Keratinocyte (primary cell): ENCODE measurements at regions not wholly inside any gene's neighbourhood (a gene's known extent, or its start where the extent isn't known, plus 50 kb on each side); places are given as distances from the start of the nearest gene placed in this dataset.

ENCODE experiments used
- DNase-seq: peaks from one replicate; pipeline ENCODE4 v3.0.0-alpha.2; 2011; ENCODE audit warnings: low read depth, missing footprints, low spot score
- FAIRE-seq: peaks from 2 replicates; lab custom pipeline; 2011; peaks lifted over from hg19 to GRCh38; lab: Jason Lieb, UNC
- H2AFZ ChIP-seq: 2 replicates; pipeline ENCODE4 v1.6.0; 2012; ENCODE audit warnings: low read length, control low read depth, inconsistent platforms; ENCODE audit not compliant: control insufficient read depth
- H3K27ac ChIP-seq: 2 replicates; pipeline ENCODE4 v1.5.1; 2011; ENCODE audit warnings: low read length; ENCODE audit not compliant: control insufficient read depth, insufficient read depth
- H3K27me3 ChIP-seq: 3 replicates; pipeline ENCODE4 v1.6.0; 2011; ENCODE audit warnings: low read length; ENCODE audit not compliant: control insufficient read depth, insufficient read depth; ENCODE audit errors: extremely low read depth
- H3K36me3 ChIP-seq, 2 experiments: 2 replicates in 1 of 2; 3 replicates in 1 of 2; pipeline ENCODE4 v1.5.1; 2011; ENCODE audit warnings: low read length in 2 of 2, mild to moderate bottlenecking in 1 of 2; ENCODE audit not compliant: control insufficient read depth in 2 of 2, insufficient read depth in 2 of 2; ENCODE audit errors: extremely low read depth in 1 of 2
- H3K4me1 ChIP-seq: 3 replicates; pipeline ENCODE4 v1.5.1; 2011; ENCODE audit warnings: low read length; ENCODE audit not compliant: control insufficient read depth, insufficient read depth; ENCODE audit errors: extremely low read depth
- H3K4me2 ChIP-seq: 3 replicates; pipeline ENCODE4 v1.6.0; 2011; ENCODE audit warnings: low read depth, low read length; ENCODE audit not compliant: control insufficient read depth, insufficient read depth; ENCODE audit errors: extremely low read depth
- H3K4me3 ChIP-seq, 3 experiments: fragments of 200-600 bp in 1 of 3; sonication (generic) in 1 of 3; 2 replicates in 2 of 3; 3 replicates in 1 of 3; pipeline ENCODE4 v1.5.1; 2011 to 2016; ENCODE audit warnings: low read length in 3 of 3, mild to moderate bottlenecking in 3 of 3, control low read depth in 2 of 3, inconsistent platforms in 1 of 3, low read depth in 1 of 3, mixed read lengths in 1 of 3, mixed run types in 1 of 3, moderate library complexity in 1 of 3; ENCODE audit not compliant: control insufficient read depth in 2 of 3, insufficient read depth in 2 of 3; ENCODE audit errors: extremely low read depth in 1 of 3
- H3K79me2 ChIP-seq: 2 replicates; pipeline ENCODE4 v1.6.0; 2012; ENCODE audit warnings: low read length; ENCODE audit not compliant: control insufficient read depth, insufficient read depth
- H3K9ac ChIP-seq: 3 replicates; pipeline ENCODE4 v1.6.0; 2011; ENCODE audit warnings: low read length; ENCODE audit not compliant: control insufficient read depth, insufficient read depth; ENCODE audit errors: extremely low read depth
- H3K9me1 ChIP-seq: 3 replicates; pipeline ENCODE4 v1.6.0; 2011; ENCODE audit warnings: low read length; ENCODE audit not compliant: control insufficient read depth, insufficient read depth; ENCODE audit errors: extremely low read depth
- H3K9me3 ChIP-seq: 2 replicates; pipeline ENCODE4 v1.5.1; 2012; ENCODE audit warnings: low read depth, low read length; ENCODE audit not compliant: control insufficient read depth
- H4K20me1 ChIP-seq: 3 replicates; pipeline ENCODE4 v1.6.0; 2011; ENCODE audit warnings: low read length; ENCODE audit not compliant: control insufficient read depth, insufficient read depth; ENCODE audit errors: extremely low read depth
- CTCF ChIP-seq, 3 experiments: IDR thresholded peaks in 1 of 3; conservative IDR thresholded peaks in 1 of 3; optimal IDR thresholded peaks in 1 of 3; 2 replicates in 2 of 3; 3 replicates in 1 of 3; pipeline versions ENCODE3 to v1.5.1; 2011; ENCODE audit warnings: low read length in 3 of 3, mild to moderate bottlenecking in 3 of 3, moderate library complexity in 2 of 3, control low read depth in 1 of 3, inconsistent platforms in 1 of 3; ENCODE audit not compliant: insufficient read depth in 2 of 3; ENCODE audit errors: extremely low read depth in 1 of 3
- EZH2 ChIP-seq: IDR thresholded peaks from one replicate; pipeline ENCODE4 v1.6.1; 2012; ENCODE audit warnings: inconsistent platforms, mild to moderate bottlenecking, low read length, moderate library complexity
- dilution Hi-C: fragments of 300-500 bp; cut with MboI; formaldehyde crosslinking; loops from one replicate; pipeline ENCODE4 v1.7.0; 2020; ENCODE audit warnings: low sequenced_read_pairs; ENCODE audit not compliant: extremely low pct_ligation_motif_present

GRCh38 chr13:34070544-34071303, 252.8 kb downstream of the RFC3 start:
- H3K4me3 ChIP-seq, result no peak overlapping the region
- no peak for TF ChIP-seq EZH2
- no peak for TF ChIP-seq CTCF (optimal IDR thresholded peaks at IDR 0.05 in 1 of 3, IDR thresholded peaks at IDR 0.05 in 1 of 3, conservative IDR thresholded peaks at IDR 0.05 in 1 of 3; ENCODE audit: extremely low read depth in 1 of 3, insufficient read depth in 2 of 3, low read length in 3 of 3)
- H3K36me3 ChIP-seq, result no peaks in the 10 kb centered on the region
- dilution Hi-C loops, result no loop called here
- no peaks in the 10 kb centered on the region for H4K20me1 ChIP-seq
- no peak overlapping the region for H3K4me2 ChIP-seq
- DNase-seq (no peak), FAIRE-seq (no peak)
- H3K9me1 ChIP-seq, result no peaks in the 10 kb centered on the region
- no peaks in the 10 kb centered on the region for H3K27me3 ChIP-seq
- H2AFZ ChIP-seq, result no peak overlapping the region
- no peak overlapping the region for H3K9ac ChIP-seq
- no peaks in the 10 kb centered on the region for H3K9me3 ChIP-seq
- no peak overlapping the region for H3K27ac ChIP-seq
- H3K79me2 ChIP-seq, result no peaks in the 10 kb centered on the region
- peaks cover 18% of the 10 kb centered on the region for H3K4me1 ChIP-seq

- H3K4me2 ChIP-seq, result no peak overlapping the region
- H3K27ac ChIP-seq, result no peak overlapping the region
- TF ChIP-seq EZH2 (no peak), CTCF (optimal IDR thresholded peaks at IDR 0.05 in 1 of 3, IDR thresholded peaks at IDR 0.05 in 1 of 3, conservative IDR thresholded peaks at IDR 0.05 in 1 of 3; ENCODE audit: extremely low read depth in 1 of 3, insufficient read depth in 2 of 3, low read length in 3 of 3) (no peak)
- no peak for FAIRE-seq
- no peak overlapping the region for H3K9ac ChIP-seq
- no peaks in the 10 kb centered on the region for H3K9me3 ChIP-seq
- H3K4me3 ChIP-seq, result no peak overlapping the region
- H3K36me3 ChIP-seq, result no peaks in the 10 kb centered on the region
- dilution Hi-C loops, result no loop called here
- DNase-seq, result no peak
- H3K27me3 ChIP-seq, result no peaks in the 10 kb centered on the region
- no peaks in the 10 kb centered on the region for H3K79me2 ChIP-seq
- no peaks in the 10 kb centered on the region for H4K20me1 ChIP-seq
- H3K4me1 ChIP-seq, result no peaks in the 10 kb centered on the region
- no peak overlapping the region for H2AFZ ChIP-seq
- no peaks in the 10 kb centered on the region for H3K9me1 ChIP-seq
These were observed 258.4 kb downstream of the RFC3 start for GRCh38 chr13:34076319-34076718.
